H1 (cell line): ENCODE measurements at regions not wholly inside any gene's neighbourhood (a gene's known extent, or its start where the extent isn't known, plus 50 kb on each side); places are given as distances from the start of the nearest gene placed in this dataset.

Experiments used
- CBX8 ChIP-seq: fragments of 300-800, 300-1000 bp; sonication (generic); IDR thresholded peaks from 2 replicates; pipeline ENCODE4 v1.7.1; 2016; ENCODE audit warnings: low read depth, low read length, borderline replicate concordance
- CREB1 ChIP-seq: IDR thresholded peaks from 2 replicates; pipeline ENCODE4 v1.6.1; 2012; ENCODE audit warnings: inconsistent platforms
- EP300 ChIP-seq, 2 experiments: IDR thresholded peaks; 1 replicate in 1 of 2; 2 replicates in 1 of 2; pipeline ENCODE4 v1.6.1; 2011 to 2012; ENCODE audit warnings: low read depth in 2 of 2, low read length in 2 of 2, mild to moderate bottlenecking in 2 of 2, borderline replicate concordance in 1 of 2, inconsistent platforms in 1 of 2, moderate library complexity in 1 of 2
- HDAC6 ChIP-seq: IDR thresholded peaks from one replicate; pipeline ENCODE4 v1.7.1; 2012; ENCODE audit warnings: low read depth, mild to moderate bottlenecking, inconsistent platforms, low read length, moderate library complexity
- POLR2AphosphoS5 ChIP-seq: IDR thresholded peaks from 2 replicates; pipeline ENCODE4 v1.6.1; 2011; ENCODE audit warnings: low read depth, low read length
- SP1 ChIP-seq: IDR thresholded peaks from 2 replicates; pipeline ENCODE4 v1.6.1; 2011; ENCODE audit warnings: low read depth, low read length
- SUZ12 ChIP-seq: fragments of 200-600 bp; sonication (generic); IDR thresholded peaks from 2 replicates; pipeline ENCODE4 v1.6.1; 2012; ENCODE audit warnings: mild to moderate bottlenecking, inconsistent platforms, low read length, moderate library complexity, mixed read lengths
- TAF1 ChIP-seq: IDR thresholded peaks from 2 replicates; pipeline ENCODE4 v1.6.1; 2011; ENCODE audit warnings: mild to moderate bottlenecking, low read depth, low read length
- TCF12 ChIP-seq: IDR thresholded peaks from 2 replicates; pipeline ENCODE4 v1.6.1; 2011; ENCODE audit warnings: low read depth, mild to moderate bottlenecking, low read length
- YY1 ChIP-seq: IDR thresholded peaks from 2 replicates; pipeline ENCODE4 v1.6.1; 2011; ENCODE audit warnings: low read depth, mild to moderate bottlenecking, low read length
- TF ChIP-seq, protein P1 (sequence below), 3 experiments: IDR thresholded peaks; 1 replicate in 2 of 3; 2 replicates in 1 of 3; pipeline versions ENCODE4 v1.5.1 to v1.6.1; 2011; ENCODE audit warnings: low read length in 3 of 3, mild to moderate bottlenecking in 3 of 3, inconsistent platforms in 2 of 3, low read depth in 1 of 3, moderate library complexity in 1 of 3; ENCODE audit not compliant: insufficient read depth in 1 of 3; ENCODE audit errors: control extremely low read depth in 1 of 3

DNA sequence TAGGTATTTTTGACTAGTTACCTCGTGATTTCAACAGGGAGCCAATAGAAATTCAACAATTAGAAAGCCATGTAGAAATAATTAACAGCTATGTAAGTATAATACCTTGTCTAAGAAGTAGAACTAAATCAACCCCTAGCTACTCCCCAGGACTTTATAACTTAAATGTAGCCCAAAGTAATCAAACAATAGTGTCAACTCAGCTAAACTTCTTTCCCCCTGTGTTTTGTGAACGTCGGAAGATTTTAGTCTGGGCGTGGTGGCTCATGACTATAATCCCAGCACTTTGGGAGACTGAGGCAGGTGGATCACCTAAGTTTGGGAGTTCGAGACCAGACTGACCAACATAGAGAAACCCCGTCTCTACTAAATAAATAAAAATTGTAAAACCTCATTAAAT, 579.9 kb upstream of the NCAM2 start:
- TF ChIP-seq YY1, result no peak
- TF ChIP-seq POLR2AphosphoS5, result no peak
- TF ChIP-seq, protein P1, sequence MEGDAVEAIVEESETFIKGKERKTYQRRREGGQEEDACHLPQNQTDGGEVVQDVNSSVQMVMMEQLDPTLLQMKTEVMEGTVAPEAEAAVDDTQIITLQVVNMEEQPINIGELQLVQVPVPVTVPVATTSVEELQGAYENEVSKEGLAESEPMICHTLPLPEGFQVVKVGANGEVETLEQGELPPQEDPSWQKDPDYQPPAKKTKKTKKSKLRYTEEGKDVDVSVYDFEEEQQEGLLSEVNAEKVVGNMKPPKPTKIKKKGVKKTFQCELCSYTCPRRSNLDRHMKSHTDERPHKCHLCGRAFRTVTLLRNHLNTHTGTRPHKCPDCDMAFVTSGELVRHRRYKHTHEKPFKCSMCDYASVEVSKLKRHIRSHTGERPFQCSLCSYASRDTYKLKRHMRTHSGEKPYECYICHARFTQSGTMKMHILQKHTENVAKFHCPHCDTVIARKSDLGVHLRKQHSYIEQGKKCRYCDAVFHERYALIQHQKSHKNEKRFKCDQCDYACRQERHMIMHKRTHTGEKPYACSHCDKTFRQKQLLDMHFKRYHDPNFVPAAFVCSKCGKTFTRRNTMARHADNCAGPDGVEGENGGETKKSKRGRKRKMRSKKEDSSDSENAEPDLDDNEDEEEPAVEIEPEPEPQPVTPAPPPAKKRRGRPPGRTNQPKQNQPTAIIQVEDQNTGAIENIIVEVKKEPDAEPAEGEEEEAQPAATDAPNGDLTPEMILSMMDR (IDR thresholded peaks at IDR 0.05; ENCODE audit: control extremely low read depth in 1 of 3, insufficient read depth in 1 of 3, low read depth in 1 of 3, low read length in 3 of 3), result no peak
- no peak for TF ChIP-seq SP1
- TF ChIP-seq EP300 (IDR thresholded peaks at IDR 0.05; ENCODE audit: borderline replicate concordance in 1 of 2, low read depth in 2 of 2, low read length in 2 of 2), result no peak
- TF ChIP-seq HDAC6, result no peak
- no peak for TF ChIP-seq TCF12
- no peak for TF ChIP-seq CBX8
- TF ChIP-seq CREB1, result no peak
- no peak for TF ChIP-seq SUZ12
- TF ChIP-seq TAF1, result no peak
